DND-41 (cell line): ENCODE measurements at regions not wholly inside any gene's neighbourhood (a gene's known extent, or its start where the extent isn't known, plus 50 kb on each side); places are given as distances from the start of the nearest gene placed in this dataset.
"Not testable (repeated sequence)": the region's sequence is repeated elsewhere in the genome, so short reads cannot be mapped to it uniquely, and the experiment has no call there.

Experiments used
- ATAC-seq: fragments of 200-7000 bp; cut with Tn5 transposase; 3 replicates; pipeline ENCODE4 v1.9.1; 2021; ENCODE audit warnings: low read depth; ENCODE audit not compliant: insufficient read depth
- DNase-seq: peaks from one replicate; pipeline ENCODE4 v3.0.0-alpha.2; 2020
- H2AFZ ChIP-seq: 2 replicates; pipeline ENCODE4 v1.6.0; 2012; ENCODE audit warnings: low read depth, low read length
- H3K27ac ChIP-seq: 2 replicates; pipeline ENCODE4 v1.5.1; 2012; ENCODE audit warnings: low read length, inconsistent platforms
- H3K27me3 ChIP-seq: fragments of 200-600 bp; sonication (generic); 2 replicates; pipeline ENCODE4 v1.6.0; 2012; ENCODE audit warnings: low read length, mild to moderate bottlenecking, inconsistent platforms; ENCODE audit not compliant: insufficient read depth, poor library complexity
- H3K36me3 ChIP-seq: 2 replicates; pipeline ENCODE4 v1.5.1; 2012; ENCODE audit warnings: low read length, inconsistent platforms; ENCODE audit not compliant: insufficient read depth
- H3K4me1 ChIP-seq: 2 replicates; pipeline ENCODE4 v1.5.1; 2012; ENCODE audit warnings: mild to moderate bottlenecking, low read length; ENCODE audit not compliant: insufficient read depth
- H3K4me2 ChIP-seq: 2 replicates; pipeline ENCODE4 v1.6.0; 2012; ENCODE audit warnings: mild to moderate bottlenecking, moderate library complexity, low read length, inconsistent platforms; ENCODE audit not compliant: insufficient read depth
- H3K4me3 ChIP-seq, 2 experiments: fragments of 200-600 bp in 1 of 2; shearing (Covaris generic) in 1 of 2; 2 replicates each; pipeline ENCODE4 v1.5.1; 2012 to 2016; ENCODE audit warnings: inconsistent platforms in 2 of 2, low read length in 2 of 2, mild to moderate bottlenecking in 2 of 2, low read depth in 1 of 2, moderate library complexity in 1 of 2
- H3K79me2 ChIP-seq: 2 replicates; pipeline ENCODE4 v1.6.0; 2012; ENCODE audit warnings: low read length, inconsistent platforms; ENCODE audit not compliant: insufficient read depth
- H3K9ac ChIP-seq: 2 replicates; pipeline ENCODE4 v1.6.0; 2012; ENCODE audit warnings: low read depth, mild to moderate bottlenecking, inconsistent platforms, low read length, moderate library complexity
- H3K9me3 ChIP-seq: 2 replicates; pipeline ENCODE4 v1.5.1; 2012; ENCODE audit warnings: low read length, moderate library complexity, mild to moderate bottlenecking, inconsistent platforms; ENCODE audit not compliant: insufficient read depth, severe bottlenecking
- H4K20me1 ChIP-seq: 2 replicates; pipeline ENCODE4 v1.6.0; 2012; ENCODE audit warnings: low read length; ENCODE audit not compliant: insufficient read depth

DNA sequence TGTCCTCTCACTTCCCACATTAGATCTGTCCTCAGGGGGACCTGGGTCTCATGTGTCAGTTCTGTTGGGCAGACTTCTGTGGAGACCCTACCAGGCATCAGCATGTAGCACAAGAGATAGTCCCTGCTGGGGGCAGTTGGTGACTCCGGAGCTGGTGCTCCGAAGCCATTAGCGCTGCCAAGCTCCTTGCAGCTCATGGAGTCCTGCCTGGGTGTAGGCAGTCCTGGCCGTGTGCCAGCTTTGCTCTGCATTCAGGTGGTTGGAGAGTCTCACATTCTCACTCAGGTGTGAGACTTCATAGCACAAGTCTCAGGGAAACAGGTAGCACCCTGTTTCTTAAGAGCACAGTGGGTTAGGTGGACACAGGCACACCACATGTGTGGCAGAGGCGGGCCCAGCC is 202.3 kb downstream of the LIPI start:
- not testable (repeated sequence) for H3K27ac ChIP-seq, H3K9me3 ChIP-seq, H3K36me3 ChIP-seq, H3K4me2 ChIP-seq, DNase-seq, H3K4me1 ChIP-seq, ATAC-seq, H3K27me3 ChIP-seq, H4K20me1 ChIP-seq, H3K79me2 ChIP-seq, H3K4me3 ChIP-seq, H2AFZ ChIP-seq, H3K9ac ChIP-seq

DNA sequence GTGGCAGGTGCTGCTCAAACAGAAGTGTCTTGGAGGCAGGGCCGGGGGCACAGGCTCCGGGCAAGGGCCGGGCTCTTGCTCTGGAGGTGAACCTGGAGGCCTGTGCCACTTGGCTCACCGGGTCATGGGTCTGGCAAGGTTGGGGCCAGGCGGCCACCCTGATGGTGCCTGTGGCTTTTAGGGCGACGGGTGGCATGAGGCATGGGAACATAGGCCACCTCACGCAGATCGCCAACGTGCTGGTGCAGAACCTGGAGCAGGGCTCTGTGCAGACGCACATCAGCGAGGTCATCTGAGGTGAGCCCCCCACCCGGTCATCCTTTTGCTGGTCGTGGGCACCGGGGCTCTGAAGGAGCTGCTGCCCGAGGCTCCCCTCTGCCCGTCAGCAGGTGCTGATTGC is 202.7 kb downstream of the LIPI start:
- not testable (repeated sequence) for H3K27ac ChIP-seq, H3K4me2 ChIP-seq, H3K27me3 ChIP-seq, H3K9me3 ChIP-seq, DNase-seq, H4K20me1 ChIP-seq, H3K4me3 ChIP-seq, H3K36me3 ChIP-seq, H3K9ac ChIP-seq, ATAC-seq, H2AFZ ChIP-seq, H3K79me2 ChIP-seq, H3K4me1 ChIP-seq

DNA sequence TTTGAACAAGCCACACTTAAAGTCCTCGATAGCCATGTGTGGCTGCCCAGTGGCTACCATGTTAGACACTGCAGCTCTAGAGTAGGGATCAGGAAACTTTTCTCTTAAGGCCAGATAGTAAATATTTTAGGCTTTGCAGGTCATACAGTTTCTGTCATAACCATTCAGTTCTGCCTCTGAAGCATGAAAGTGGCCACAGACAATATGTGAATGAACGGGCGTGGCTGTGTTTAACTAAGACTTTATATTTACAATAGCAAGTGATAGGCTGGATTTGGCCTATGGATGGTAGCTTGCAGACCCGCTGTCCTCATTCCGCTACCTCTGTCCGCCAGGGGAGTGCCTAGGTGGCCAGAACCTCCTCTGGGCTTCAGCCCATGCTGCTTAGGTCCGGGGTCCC is 204.6 kb downstream of the LIPI start:
- not testable (repeated sequence) for H3K4me3 ChIP-seq, H3K4me1 ChIP-seq, H3K27me3 ChIP-seq, H3K27ac ChIP-seq, H3K36me3 ChIP-seq, ATAC-seq, DNase-seq, H3K9me3 ChIP-seq, H4K20me1 ChIP-seq, H3K79me2 ChIP-seq, H3K4me2 ChIP-seq, H2AFZ ChIP-seq, H3K9ac ChIP-seq

DNA sequence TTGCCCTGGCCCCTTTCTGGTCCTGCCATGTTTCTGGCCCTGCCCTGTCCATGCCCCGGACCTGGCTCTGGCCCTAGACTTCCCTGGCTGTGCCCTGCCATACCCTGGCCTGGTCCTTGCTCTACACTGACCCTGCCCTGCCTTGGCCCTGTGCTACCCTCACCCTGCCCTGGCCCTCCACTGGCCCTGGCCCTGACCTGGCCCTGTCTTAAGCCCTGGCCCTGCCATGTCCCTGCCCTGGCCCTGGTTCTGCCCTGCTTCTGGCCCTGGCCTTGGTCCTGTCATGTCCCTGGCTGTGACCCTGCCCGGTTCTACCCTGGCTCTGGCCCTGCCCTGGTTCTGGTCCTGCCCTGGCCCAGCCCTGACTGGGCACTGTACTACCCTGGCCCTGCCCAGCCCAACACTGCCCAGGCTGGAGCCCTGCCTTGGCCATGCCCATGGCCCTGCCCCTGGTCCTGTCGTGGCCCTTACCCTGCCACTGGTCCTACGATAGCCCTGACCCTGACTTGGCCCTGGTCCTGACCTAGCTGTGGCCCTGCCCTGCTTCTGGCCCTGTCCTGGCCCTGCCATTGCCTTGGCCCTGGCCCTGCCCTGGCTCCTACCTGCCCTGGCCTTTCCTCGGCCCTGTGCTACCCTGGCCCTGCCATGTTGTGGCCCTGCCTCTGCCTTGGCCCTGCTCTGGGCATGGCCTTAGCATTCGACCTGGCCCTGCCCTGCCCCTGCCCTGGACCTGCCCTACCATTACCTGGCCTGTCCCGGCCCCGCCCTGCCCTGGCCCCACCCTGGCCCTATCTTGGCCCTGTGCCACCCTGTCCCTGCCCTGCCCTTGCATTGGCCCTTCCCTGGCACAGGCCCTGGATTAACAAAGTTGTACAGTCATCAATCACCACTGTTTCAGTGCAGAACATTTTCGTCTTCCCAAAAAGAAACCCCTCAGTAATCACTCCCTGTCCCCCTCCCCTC is 223.5 kb downstream of the LIPI start:
- H3K79me2 ChIP-seq, H3K27ac ChIP-seq, H2AFZ ChIP-seq, DNase-seq, H3K4me1 ChIP-seq, H3K9ac ChIP-seq, H3K4me3 ChIP-seq, H3K4me2 ChIP-seq, H4K20me1 ChIP-seq, H3K27me3 ChIP-seq, H3K9me3 ChIP-seq, ATAC-seq, H3K36me3 ChIP-seq: not testable (repeated sequence)

DNA sequence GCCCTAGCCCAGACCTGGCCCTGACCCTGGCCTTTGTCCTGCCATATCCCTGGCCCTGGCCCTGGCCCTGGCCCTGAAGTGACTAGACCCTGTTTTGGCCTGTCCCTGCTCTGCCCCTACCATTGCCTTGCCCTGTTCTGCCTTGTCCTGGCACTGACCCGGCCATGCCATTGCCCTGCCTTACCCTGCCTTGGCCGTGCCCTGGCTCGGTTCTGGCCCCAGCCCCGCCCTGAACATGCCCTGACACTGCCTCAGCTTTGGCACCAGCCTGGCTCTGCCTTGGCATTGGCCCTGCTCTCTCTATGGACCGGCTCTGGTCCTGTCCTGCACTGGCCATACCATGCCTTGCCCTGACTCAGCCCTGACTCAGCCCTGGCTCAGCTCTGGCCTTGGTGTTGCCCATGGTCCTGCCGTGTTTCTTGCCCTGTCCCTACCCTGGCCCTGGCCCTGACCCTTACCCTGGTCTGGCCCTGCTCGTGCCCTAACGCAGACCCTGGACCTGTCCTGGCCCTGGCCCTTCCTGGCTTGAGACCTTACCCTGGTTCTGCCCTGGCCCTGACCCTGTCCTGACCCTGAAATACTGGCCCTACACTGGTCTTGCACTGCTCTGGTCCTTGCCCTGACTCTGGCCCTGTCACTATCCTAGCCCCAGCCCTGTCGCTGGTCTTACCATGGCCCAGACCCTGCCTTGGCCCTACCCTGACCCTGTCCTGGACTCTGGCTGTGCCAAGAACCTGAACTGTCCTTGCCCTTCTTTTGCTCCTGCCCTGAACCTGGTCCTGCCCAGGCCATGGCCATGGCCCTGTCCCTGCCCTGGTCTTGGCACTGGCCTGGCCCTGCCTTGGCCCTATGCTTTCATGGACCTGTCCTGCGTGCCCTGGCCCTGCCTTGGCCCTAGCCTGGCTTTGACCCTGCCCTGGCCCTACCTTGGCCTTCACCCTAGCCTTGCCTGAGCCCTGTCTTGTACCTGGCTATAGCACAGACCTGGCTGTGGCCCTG is 224.6 kb downstream of the LIPI start:
- H3K4me3 ChIP-seq, H4K20me1 ChIP-seq, H3K9me3 ChIP-seq, H3K79me2 ChIP-seq, H3K4me1 ChIP-seq, H3K9ac ChIP-seq, ATAC-seq, H3K36me3 ChIP-seq, H3K27ac ChIP-seq, H2AFZ ChIP-seq, DNase-seq, H3K4me2 ChIP-seq, H3K27me3 ChIP-seq: not testable (repeated sequence)

DNA sequence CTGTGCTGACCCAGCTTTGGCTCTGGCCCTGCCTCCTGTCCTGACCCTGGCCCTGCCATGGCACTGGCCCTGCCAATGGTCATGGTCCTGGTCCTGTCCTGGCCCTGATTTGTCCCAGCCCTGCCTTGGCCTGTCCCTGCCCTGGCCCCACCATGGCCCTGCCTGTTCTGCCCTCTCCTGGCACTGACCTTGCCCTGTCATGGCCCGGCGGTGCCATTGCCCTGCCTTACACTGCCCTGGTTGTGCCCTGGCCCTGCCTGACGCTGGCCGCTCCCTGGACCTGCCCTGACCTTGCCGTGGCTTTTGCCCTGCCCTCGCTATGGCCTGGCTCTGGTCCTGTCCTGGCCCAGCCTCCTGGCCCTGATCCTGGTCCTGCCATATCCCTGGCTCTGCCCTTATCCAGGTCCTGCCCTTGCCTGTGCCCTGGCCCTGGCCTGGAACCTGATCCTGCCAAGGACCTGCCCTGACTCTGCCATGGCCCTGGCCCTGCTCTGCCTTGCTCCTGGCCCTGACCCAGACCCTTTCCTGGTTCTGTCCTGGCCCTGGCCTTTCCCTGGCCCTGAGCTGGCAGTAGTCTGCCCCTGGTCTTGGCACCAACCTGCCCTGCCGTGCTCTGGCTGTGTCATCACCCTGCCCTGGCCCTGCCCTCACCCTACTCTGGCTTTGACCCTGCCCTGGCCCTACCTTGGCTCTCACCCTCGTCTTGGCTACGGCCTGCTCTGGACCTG is 225.5 kb downstream of the LIPI start:
- H4K20me1 ChIP-seq, DNase-seq, H3K27me3 ChIP-seq, H3K79me2 ChIP-seq, H3K27ac ChIP-seq, H3K9ac ChIP-seq, H3K4me2 ChIP-seq, ATAC-seq, H3K36me3 ChIP-seq, H2AFZ ChIP-seq, H3K4me3 ChIP-seq, H3K9me3 ChIP-seq, H3K4me1 ChIP-seq: not testable (repeated sequence)

DNA sequence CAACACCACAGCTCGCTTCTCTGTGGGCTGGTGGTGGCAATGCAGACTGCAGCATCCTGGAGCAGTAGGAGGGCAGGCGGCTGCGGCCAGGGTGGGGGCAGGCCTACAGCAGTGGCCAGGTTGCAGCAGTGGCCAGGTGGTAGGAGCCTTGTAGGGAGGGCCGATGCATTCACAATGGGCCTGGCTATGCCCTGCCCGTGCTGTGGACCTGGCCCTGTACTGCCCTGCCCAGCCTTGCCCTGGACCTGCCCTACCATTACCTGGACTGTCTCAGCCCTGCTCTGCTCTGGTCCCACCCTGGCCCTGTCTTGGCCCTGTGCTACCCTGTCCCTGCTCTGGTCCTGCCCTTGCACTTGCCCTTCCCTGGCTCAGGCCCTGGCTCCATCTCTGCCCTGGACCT is 226.0 kb downstream of the LIPI start:
- H4K20me1 ChIP-seq, H3K27ac ChIP-seq, H3K9me3 ChIP-seq, H3K79me2 ChIP-seq, H3K36me3 ChIP-seq, H3K27me3 ChIP-seq, H3K4me3 ChIP-seq, ATAC-seq, DNase-seq, H2AFZ ChIP-seq, H3K4me1 ChIP-seq, H3K4me2 ChIP-seq, H3K9ac ChIP-seq: not testable (repeated sequence)
